ENCODE measurements at regions not wholly inside any gene's neighbourhood (a gene's known extent, or its start where the extent isn't known, plus 50 kb on each side); places are given as distances from the start of the nearest gene placed in this dataset.

DNA sequence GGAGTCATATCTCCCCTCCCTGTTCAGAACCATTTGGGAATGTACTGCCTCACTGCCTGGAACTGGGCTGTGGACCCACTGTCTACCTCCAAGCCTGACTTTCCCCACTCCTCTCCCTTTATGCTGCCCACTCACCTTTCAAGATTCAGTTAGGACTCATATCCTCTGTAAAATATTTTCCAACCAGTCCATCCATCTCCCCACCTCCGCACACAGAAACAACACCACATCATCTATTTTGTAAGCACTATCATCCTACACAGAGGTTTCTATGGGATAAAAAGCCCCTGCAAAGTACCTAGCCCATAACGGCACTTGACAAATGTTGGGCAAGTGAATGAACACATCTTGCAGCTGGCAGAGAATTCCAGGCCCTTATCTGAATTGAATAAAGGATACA is 250.8 kb downstream of the ANAPC1 start:
- peaks cover 0 to 4% of the 10 kb centered on the region in 2 experiments for H3K27me3 ChIP-seq (ENCODE audit: control insufficient read depth in 1 of 2, insufficient read depth in 2 of 2, low read length in 2 of 2)
- intact Hi-C loops (cut with DNase I, micrococcal nuclease), result no loop called here
- ChIA-PET POLR2A (no interaction called here), CTCF (no interaction called here)
- H3K4me1 ChIP-seq (ENCODE audit: insufficient read depth, low read length), result peaks cover 15% of the 10 kb centered on the region
- H3K27me3 Mint-ChIP-seq, result peaks cover 6% of the 10 kb centered on the region
- ATAC-seq (ENCODE audit: poor library complexity) (no peak), DNase-seq (no peak)
- no peak overlapping the region for H3K4me3 ChIP-seq (ENCODE audit: low read length)
- H3K9me3 ChIP-seq (ENCODE audit: control insufficient read depth in 1 of 2, insufficient read depth in 1 of 2, low read length in 2 of 2), result peaks cover 12 to 14% of the 10 kb centered on the region in 2 experiments
- TF ChIP-seq, protein P1, sequence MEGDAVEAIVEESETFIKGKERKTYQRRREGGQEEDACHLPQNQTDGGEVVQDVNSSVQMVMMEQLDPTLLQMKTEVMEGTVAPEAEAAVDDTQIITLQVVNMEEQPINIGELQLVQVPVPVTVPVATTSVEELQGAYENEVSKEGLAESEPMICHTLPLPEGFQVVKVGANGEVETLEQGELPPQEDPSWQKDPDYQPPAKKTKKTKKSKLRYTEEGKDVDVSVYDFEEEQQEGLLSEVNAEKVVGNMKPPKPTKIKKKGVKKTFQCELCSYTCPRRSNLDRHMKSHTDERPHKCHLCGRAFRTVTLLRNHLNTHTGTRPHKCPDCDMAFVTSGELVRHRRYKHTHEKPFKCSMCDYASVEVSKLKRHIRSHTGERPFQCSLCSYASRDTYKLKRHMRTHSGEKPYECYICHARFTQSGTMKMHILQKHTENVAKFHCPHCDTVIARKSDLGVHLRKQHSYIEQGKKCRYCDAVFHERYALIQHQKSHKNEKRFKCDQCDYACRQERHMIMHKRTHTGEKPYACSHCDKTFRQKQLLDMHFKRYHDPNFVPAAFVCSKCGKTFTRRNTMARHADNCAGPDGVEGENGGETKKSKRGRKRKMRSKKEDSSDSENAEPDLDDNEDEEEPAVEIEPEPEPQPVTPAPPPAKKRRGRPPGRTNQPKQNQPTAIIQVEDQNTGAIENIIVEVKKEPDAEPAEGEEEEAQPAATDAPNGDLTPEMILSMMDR (IDR thresholded peaks at IDR 0.05), result no peak
- H3K36me3 ChIP-seq (ENCODE audit: insufficient read depth, low read length), result no peaks in the 10 kb centered on the region
- no peak overlapping the region for H3K27ac ChIP-seq (ENCODE audit: low read depth in 1 of 2, low read length in 2 of 2)
- H3K36me3 Mint-ChIP-seq (ENCODE audit: low read depth), result no peaks in the 10 kb centered on the region
- H3K4me1 Mint-ChIP-seq (ENCODE audit: low read depth), result peaks cover 5% of the 10 kb centered on the region
- H3K4me3 Mint-ChIP-seq, result no peak overlapping the region
- H3K9me3 Mint-ChIP-seq, result peaks cover 10% of the 10 kb centered on the region
- no peak overlapping the region for H3K27ac Mint-ChIP-seq

DNA sequence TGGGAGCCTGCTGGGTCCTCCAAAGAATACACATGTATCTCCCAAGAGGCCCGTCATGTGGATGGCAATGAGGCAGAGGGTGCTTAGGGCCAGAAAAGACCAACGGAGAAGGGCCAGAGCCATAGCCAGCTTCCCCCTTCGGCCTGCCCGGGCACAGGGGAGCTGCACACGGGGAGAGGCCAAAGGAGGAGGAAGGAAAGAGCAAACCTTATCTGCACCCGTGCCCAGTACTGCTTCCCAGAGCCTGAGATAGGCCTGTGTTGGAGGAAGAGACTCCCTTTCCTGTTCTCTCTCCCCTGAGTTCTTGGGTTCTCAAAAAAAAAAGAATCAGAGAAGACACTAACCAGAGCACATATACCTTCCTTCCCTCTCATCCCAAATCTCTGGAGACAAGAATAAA is 250.3 kb downstream of the ANAPC1 start:
- Mint-ChIP-seq H3K36me3 (ENCODE audit: low read depth) (no peaks in the 10 kb centered on the region), H3K27ac (no peak overlapping the region), H3K9me3 (peaks cover 9% of the 10 kb centered on the region), H3K4me3 (no peak overlapping the region), H3K27me3 (peaks cover 6% of the 10 kb centered on the region), H3K4me1 (ENCODE audit: low read depth) (peaks cover 5% of the 10 kb centered on the region)
- Histone ChIP-seq H3K4me1 (ENCODE audit: insufficient read depth, low read length) (peaks cover 15% of the 10 kb centered on the region), H3K4me3 (ENCODE audit: low read length) (no peak overlapping the region), H3K36me3 (ENCODE audit: insufficient read depth, low read length) (no peaks in the 10 kb centered on the region), H3K27ac (ENCODE audit: low read depth in 1 of 2, low read length in 2 of 2) (no peak overlapping the region), H3K9me3 (ENCODE audit: control insufficient read depth in 1 of 2, insufficient read depth in 1 of 2, low read length in 2 of 2) (peaks cover 12 to 14% of the 10 kb centered on the region in 2 experiments), H3K27me3 (ENCODE audit: control insufficient read depth in 1 of 2, insufficient read depth in 2 of 2, low read length in 2 of 2) (peaks cover 0 to 4% of the 10 kb centered on the region in 2 experiments)
- no peak for ATAC-seq (ENCODE audit: poor library complexity)
- DNase-seq, result no peak
- ChIA-PET POLR2A (no interaction called here), CTCF (no interaction called here)
- TF ChIP-seq, protein P1 (IDR thresholded peaks at IDR 0.05), result no peak
- intact Hi-C loops (cut with DNase I, micrococcal nuclease), result no loop called here

DNA sequence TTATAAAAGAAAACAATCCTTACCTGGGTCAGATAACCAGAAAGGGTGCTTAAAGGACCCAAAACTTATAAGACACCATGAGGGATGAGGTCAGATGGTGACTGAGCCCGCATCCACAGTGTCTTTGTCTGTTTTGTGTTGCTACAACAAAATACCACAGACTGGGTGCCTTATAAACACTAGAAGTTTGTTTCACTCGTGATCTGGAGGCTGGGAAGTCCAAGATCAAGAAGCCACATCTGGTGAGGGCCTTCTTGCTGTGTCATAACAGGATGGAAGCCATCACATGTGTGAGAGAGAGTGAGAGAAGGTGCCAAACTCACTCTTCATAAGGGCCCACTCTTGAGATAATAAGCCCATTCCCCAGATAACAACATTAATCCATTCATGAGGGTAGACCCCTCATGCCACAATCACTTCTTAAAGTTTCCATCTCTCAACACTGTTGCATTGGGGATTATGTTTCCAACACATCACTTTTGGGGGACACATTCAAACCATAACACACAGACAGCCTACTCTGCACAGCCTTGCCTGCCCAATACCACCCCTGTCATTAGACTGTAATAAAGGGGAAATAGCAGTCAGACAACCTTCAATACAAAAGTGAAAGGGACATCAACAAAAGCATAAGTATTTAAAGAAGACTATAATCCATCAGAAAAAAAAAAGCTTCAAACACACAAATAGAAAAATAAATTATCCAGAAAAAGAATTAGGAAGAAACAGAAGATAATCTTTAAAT is 249.8 kb downstream of the ANAPC1 start:
- POLR2A ChIA-PET, result no interaction called here
- Mint-ChIP-seq H3K27me3 (peaks cover 6% of the 10 kb centered on the region), H3K36me3 (ENCODE audit: low read depth) (no peaks in the 10 kb centered on the region), H3K4me3 (no peak overlapping the region), H3K4me1 (ENCODE audit: low read depth) (peaks cover 5% of the 10 kb centered on the region), H3K9me3 (peaks cover 9% of the 10 kb centered on the region), H3K27ac (no peak overlapping the region)
- TF ChIP-seq, protein P1 (IDR thresholded peaks at IDR 0.05), result no peak
- CTCF ChIA-PET, result no interaction called here
- Histone ChIP-seq H3K4me3 (ENCODE audit: low read length) (no peak overlapping the region), H3K4me1 (ENCODE audit: insufficient read depth, low read length) (peaks cover 15% of the 10 kb centered on the region), H3K9me3 (ENCODE audit: control insufficient read depth in 1 of 2, insufficient read depth in 1 of 2, low read length in 2 of 2) (peaks cover 11 to 12% of the 10 kb centered on the region in 2 experiments), H3K27me3 (ENCODE audit: control insufficient read depth in 1 of 2, insufficient read depth in 2 of 2, low read length in 2 of 2) (peaks cover 0 to 4% of the 10 kb centered on the region in 2 experiments), H3K27ac (ENCODE audit: low read depth in 1 of 2, low read length in 2 of 2) (no peak overlapping the region), H3K36me3 (ENCODE audit: insufficient read depth, low read length) (no peaks in the 10 kb centered on the region)
- intact Hi-C loops (cut with DNase I, micrococcal nuclease), result no loop called here
- DNase-seq (peak in 3 of 14 experiments; percentile 31 to 64 (median 41)), ATAC-seq (ENCODE audit: poor library complexity) (no peak)
